AG04449 (cell line): ENCODE measurements at regions not wholly inside any gene's neighbourhood (a gene's known extent, or its start where the extent isn't known, plus 50 kb on each side); places are given as distances from the start of the nearest gene placed in this dataset.

Source experiments
- CTCF ChIA-PET: fragments of 350-600 bp; formaldehyde crosslinking; extraction: SDS; loops from one replicate; lab custom pipeline; 2021; ENCODE audit warnings: antibody characterized with exemption; lab: Yijun Ruan, JAX
- POLR2A ChIA-PET: fragments of 400-600, 350-600 bp; formaldehyde crosslinking; extraction: SDS; loops from one replicate; lab custom pipeline; 2020; ENCODE audit warnings: antibody characterized with exemption, inconsistent platforms; lab: Yijun Ruan, JAX
- DNase-seq: peaks from one replicate; pipeline ENCODE4 v3.0.0-alpha.2; 2010; ENCODE audit warnings: low read depth, low spot score
- H3K4me3 ChIP-seq: 2 replicates; pipeline ENCODE4 v1.5.1; 2011; ENCODE audit warnings: low read depth, mild to moderate bottlenecking, control low read depth, low read length
- CTCF ChIP-seq: IDR thresholded peaks from one replicate; pipeline ENCODE4 v1.5.1; 2011; ENCODE audit warnings: mild to moderate bottlenecking, moderate library complexity, low read length, control low read depth, inconsistent platforms; ENCODE audit not compliant: insufficient read depth; ENCODE audit errors: missing control alignments

DNA sequence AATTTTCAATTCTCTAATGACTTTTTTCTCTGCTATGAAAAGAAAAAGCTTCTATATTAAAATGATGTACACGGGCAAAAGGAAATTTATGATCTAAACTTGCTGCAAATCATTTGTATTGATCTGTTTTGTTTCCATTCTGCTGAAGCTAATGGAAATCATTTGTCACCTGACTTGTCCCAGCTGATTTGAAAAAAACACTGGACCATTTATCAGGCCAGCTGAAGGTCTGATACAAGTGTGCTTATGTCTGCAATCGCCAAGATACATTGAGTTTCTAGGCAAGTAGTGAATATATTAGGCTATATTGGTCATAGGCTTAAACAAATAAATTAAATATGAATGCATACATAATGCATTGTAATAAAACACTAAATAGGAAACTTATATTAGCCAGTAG, 1309.7 kb downstream of the REEP3 start:
- no peak overlapping the region for H3K4me3 ChIP-seq
- no peak for TF ChIP-seq CTCF
- ChIA-PET POLR2A (no interaction called here), CTCF (no interaction called here)
- DNase-seq: no peak

GRCh38 chr10:64840341-64840740, 1319.1 kb downstream of the REEP3 start:
- no peak overlapping the region for H3K4me3 ChIP-seq
- ChIA-PET CTCF (no interaction called here), POLR2A (no interaction called here)
- DNase-seq: no peak
- no peak for TF ChIP-seq CTCF

- no peak overlapping the region for H3K4me3 ChIP-seq
- no peak for TF ChIP-seq CTCF
- ChIA-PET CTCF (no interaction called here), POLR2A (no interaction called here)
- DNase-seq: no peak
Measured at GRCh38 chr10:64846700-64847099, 1325.5 kb downstream of the REEP3 start.

- ChIA-PET CTCF (no interaction called here), POLR2A (no interaction called here)
- TF ChIP-seq CTCF: no peak
- no peak overlapping the region for H3K4me3 ChIP-seq
- no peak for DNase-seq
Measured at GRCh38 chr10:64855941-64856340, 1334.7 kb downstream of the REEP3 start.

GRCh38 chr10:64859911-64860310, 1338.7 kb downstream of the REEP3 start:
- CTCF ChIA-PET: no interaction called here
- no peak for DNase-seq
- TF ChIP-seq CTCF: no peak
- POLR2A ChIA-PET: no interaction called here
- no peak overlapping the region for H3K4me3 ChIP-seq

- ChIA-PET CTCF (no interaction called here), POLR2A (no interaction called here)
- no peak for DNase-seq
Measured at GRCh38 chr10:64863836-64864235, 1342.6 kb downstream of the REEP3 start.

More at GRCh38 chr10:64863836-64864235, 1342.6 kb downstream of the REEP3 start:
- H3K4me3 ChIP-seq: no peak overlapping the region
- no peak for TF ChIP-seq CTCF
